ENCODE measurements at regions not wholly inside any gene's neighbourhood (a gene's known extent, or its start where the extent isn't known, plus 50 kb on each side); places are given as distances from the start of the nearest gene placed in this dataset.
"Not testable (repeated sequence)": the region's sequence is repeated elsewhere in the genome, so short reads cannot be mapped to it uniquely, and the experiment has no call there.

GRCh38 chr7:86064572-86064971 lies 579.1 kb upstream of the GRM3 start:
- TF ChIP-seq, protein P1, sequence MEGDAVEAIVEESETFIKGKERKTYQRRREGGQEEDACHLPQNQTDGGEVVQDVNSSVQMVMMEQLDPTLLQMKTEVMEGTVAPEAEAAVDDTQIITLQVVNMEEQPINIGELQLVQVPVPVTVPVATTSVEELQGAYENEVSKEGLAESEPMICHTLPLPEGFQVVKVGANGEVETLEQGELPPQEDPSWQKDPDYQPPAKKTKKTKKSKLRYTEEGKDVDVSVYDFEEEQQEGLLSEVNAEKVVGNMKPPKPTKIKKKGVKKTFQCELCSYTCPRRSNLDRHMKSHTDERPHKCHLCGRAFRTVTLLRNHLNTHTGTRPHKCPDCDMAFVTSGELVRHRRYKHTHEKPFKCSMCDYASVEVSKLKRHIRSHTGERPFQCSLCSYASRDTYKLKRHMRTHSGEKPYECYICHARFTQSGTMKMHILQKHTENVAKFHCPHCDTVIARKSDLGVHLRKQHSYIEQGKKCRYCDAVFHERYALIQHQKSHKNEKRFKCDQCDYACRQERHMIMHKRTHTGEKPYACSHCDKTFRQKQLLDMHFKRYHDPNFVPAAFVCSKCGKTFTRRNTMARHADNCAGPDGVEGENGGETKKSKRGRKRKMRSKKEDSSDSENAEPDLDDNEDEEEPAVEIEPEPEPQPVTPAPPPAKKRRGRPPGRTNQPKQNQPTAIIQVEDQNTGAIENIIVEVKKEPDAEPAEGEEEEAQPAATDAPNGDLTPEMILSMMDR (IDR thresholded peaks at IDR 0.05), result not testable (repeated sequence)
- not testable (repeated sequence) for TF ChIP-seq EZH2 (IDR thresholded peaks at IDR 0.05; ENCODE audit: borderline replicate concordance, insufficient read depth, low read depth, low read length, poor library complexity, severe bottlenecking)
